ENCODE measurements at regions not wholly inside any gene's neighbourhood (a gene's known extent, or its start where the extent isn't known, plus 50 kb on each side); places are given as distances from the start of the nearest gene placed in this dataset.

GRCh38 chr17:65403626-65404025, 157.8 kb downstream of the AXIN2 start:
- DNase-seq = no peak

DNA sequence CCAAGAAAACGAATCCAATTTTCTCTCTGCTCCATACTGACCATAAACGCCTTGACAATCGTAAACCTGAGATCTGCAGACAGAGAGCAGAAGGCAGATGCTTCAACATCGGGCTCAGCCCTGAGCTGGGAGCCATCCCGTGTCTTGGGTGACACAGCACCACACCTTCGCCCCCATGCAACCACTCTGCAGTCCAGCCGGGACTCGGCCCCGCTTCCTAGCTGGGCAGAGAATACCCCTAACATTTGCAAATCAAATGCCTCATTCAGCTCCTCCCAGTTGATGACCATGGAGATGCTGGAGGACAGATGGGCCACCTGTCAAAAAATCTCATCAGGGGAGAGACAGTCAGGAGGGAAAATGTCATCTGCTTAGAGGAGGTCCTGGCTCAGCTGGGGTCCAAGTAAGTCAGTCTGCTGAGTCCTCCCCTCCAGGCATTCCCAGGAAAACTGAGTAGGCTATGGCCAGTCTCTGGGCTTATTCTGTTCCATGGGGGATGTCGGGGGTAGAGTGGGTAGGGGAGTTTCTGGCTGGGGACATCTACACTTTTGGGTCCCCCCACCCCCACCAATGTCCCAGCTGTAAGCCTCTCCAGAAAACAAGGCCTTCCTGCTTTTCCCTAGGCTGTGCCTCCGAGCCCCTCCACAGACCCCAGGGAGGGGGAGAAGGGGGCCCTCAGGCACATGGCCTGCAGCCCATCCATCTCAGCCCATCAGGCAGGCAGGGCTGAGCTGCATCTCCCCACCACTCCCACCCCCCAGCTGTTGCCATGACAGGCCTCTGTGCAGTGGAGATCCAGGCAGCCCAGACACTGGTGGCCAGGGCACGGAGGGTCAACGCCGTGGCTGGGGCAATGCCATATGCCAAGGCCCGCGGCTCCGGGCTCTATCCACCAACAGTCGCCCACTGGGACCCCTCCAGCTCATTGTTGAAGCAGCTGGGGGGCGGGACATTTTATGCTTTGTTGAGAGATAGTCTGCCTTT, 158.6 kb downstream of the AXIN2 start:
- DNase-seq = no peak

- no peak for DNase-seq
These were observed 159.9 kb downstream of the AXIN2 start for GRCh38 chr17:65401561-65401960.

- DNase-seq = no peak
These were observed 160.7 kb downstream of the AXIN2 start for GRCh38 chr17:65400701-65401100.

GRCh38 chr17:65398040-65398787, 163.2 kb downstream of the AXIN2 start:
- DNase-seq = no peak

DNA sequence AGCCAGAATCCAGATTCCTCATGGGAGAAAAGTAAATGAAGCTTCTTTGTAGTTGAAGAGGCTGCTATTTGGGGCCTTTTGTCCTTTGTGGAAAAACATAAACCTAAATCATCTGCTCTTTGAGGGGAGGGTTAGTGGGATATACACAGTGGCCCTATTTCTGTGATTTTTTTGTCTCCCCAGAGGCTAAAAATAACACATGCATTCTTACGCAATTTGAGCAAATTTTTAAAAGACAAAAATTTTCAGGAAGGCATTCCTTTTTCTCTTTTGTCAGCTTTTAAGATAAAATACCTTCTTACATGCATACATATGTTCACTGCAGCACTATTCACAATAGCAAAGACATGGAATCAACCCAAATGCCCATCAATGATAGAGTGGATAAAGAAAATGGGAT, 165.5 kb downstream of the AXIN2 start:
- no peak for DNase-seq

GRCh38 chr17:65394811-65395472, 166.5 kb downstream of the AXIN2 start:
- no peak for DNase-seq

DNA sequence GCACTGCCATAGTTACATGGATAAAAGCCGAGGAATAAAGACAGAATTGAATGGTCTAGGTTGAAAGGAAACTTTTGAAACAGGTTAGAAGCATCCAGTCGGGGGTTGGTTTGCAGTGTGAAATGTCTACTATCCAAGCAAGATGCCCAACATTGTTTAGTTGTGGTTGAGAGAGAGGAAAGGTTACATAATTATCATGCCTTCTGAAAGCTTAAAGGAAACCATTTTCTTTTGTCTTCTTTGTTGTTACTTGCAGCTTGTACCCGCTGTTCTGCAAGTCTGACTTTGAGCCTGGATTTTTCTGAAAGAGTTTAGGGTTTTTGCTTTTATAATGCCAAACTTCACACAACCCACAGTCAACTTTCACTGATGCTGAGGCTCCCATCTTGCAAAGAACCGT, 167.9 kb downstream of the AXIN2 start:
- DNase-seq = no peak

- no peak for DNase-seq
These were observed 171.5 kb downstream of the AXIN2 start for GRCh38 chr17:65389949-65390348.

GRCh38 chr17:65389426-65389825, 172.0 kb downstream of the AXIN2 start:
- DNase-seq = no peak

DNA sequence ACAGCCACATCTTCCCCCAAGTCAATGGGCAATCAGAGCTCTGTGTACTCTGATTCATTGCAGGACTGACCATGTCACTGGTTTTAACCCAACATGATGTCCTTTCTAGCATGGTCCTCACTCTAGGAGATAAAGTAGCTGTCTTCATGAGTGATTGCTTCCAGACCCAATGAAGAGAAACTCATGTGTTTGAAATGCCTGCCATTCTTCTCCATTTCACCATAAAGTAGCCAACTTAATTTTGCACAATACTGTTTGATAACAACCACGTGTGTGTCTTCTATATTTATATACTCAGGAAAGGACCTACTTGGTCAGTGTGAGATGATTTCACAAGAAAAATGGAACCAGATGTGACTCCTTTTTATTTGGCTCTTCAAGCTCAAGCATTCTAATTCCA, 172.5 kb downstream of the AXIN2 start:
- DNase-seq = no peak

DNA sequence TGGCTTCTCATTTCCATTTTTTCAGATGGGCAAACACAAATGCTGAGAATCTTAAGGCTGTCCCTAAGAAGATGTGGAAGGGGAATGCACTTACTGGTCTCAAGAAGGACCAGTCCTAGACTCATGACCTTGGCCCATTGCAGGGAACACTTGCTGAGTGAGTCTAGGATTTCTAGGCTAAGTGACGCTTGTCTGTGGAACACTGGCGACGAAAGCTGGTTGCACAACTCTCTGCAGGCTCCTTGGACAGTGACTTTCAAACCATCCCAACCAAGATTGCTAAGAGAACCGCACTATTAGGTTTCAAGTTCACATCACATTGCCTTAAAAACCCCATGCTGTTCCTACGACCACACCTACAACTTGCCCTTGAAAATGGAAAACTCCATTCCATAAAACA, 174.1 kb downstream of the AXIN2 start:
- no peak for DNase-seq

GRCh38 chr17:65385726-65386125, 175.7 kb downstream of the AXIN2 start:
- DNase-seq = no peak

DNA sequence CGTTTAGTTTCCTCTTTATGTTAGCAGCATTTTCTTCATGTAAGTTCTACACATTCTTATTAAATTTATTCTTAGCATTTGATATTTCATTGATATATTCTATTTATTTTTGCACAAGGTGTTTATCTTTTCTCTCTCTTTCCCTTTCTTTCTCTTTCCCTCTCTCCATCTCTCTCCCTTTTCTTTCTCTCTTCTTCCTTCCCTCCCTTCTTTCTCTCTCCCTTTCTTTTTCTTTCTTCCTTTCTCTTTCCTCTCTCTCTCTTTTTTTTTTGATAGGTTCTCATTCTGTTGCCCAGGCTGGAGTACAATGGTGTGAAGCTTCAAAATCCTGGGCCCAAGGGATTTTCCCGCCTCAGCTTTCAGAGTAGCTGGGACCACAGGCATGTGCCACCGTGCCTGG, 176.4 kb downstream of the AXIN2 start:
- no peak for DNase-seq

GRCh38 chr17:65381152-65381551, 180.3 kb downstream of the AXIN2 start:
- DNase-seq = no peak

GRCh38 chr17:65374966-65375365, 186.5 kb downstream of the AXIN2 start:
- no peak for DNase-seq

GRCh38 chr17:65371702-65372101, 189.7 kb downstream of the AXIN2 start:
- no peak for DNase-seq

- DNase-seq = no peak
These were observed 190.7 kb downstream of the AXIN2 start for GRCh38 chr17:65370669-65371131.

DNA sequence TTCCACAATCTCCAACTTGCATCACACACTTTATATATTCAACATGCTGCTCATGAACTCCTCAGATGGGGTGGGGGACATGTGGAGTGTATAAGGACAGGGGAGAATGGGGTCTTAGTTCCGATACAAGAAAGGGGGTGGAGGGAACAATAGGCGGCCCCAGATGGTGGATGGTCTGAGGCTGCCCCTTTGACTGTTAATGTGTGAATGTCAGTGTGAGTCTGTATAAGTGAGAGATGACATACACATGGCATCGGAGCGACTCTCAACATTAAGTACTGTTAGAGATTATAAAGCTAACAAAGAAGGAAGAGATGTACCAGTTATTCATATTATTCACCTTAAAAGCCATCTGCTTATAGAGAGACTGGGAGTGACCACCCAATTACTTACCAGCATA, 193.1 kb downstream of the AXIN2 start:
- DNase-seq = no peak

DNA sequence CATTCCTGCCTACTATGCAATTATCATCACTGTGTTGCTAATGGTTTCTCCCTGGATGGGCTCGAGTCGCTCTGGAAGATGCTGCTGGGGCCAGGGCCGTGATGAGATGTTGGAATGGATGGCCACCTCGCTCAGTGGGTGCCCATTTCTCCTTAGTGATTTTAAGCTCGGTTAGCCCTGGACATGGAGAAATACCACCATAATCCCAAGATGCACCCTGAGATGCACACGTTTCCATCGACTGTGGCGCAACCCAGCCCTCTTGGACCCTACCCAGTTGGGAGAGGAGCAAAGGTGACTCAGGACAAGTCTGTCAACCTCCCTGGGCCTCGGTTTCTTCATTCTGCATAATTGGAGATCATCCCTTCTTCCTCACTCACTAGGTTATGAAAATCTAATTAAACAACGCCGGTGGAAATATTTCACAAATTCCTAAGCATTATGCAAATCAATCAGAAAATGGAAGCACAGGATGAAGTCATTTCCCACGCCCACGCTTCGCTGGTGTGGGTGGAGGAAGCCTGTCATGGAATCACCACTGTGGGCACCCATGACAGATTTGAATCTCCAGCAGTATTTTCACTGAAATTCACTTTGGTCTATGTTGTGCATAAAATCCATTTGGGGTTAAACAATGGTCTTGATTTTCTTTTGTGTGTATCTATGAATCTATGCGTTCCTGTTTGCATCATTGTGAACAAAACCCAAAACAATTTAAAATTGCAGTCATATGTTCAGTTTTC, 195.2 kb downstream of the AXIN2 start:
- DNase-seq = peak; percentile 85

DNA sequence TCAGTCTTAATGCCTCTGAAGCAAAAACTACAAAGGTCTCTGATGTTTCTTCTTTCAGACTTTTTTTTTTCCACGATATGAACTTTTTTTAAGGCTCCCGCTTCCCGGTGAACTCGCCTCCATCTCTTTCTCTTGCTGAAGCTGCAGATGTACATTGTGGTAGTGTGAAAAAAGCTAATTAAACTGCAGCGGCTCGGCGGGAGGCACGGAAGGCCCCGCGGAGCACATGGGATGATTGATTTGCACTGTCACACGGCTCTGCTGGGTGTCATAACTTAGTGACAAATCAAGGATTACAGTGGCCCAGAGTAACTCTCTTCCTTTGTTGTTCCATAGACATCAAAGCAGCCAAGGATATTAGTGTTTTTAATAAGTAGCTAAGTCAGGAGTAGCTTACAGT, 196.3 kb downstream of the AXIN2 start:
- no peak for DNase-seq

GRCh38 chr17:65364438-65364837, 197.0 kb downstream of the AXIN2 start:
- no peak for DNase-seq

GRCh38 chr17:65362826-65363225, 198.6 kb downstream of the AXIN2 start:
- no peak for DNase-seq

Measured in activated effector memory CD4-positive, alpha-beta T cell treated with anti-CD3 and anti-CD28 coated beads, Interleukin-2, amount 50 U/mL, for 16 hours (primary cell).